H1 (cell line): ENCODE measurements at regions not wholly inside any gene's neighbourhood (a gene's known extent, or its start where the extent isn't known, plus 50 kb on each side); places are given as distances from the start of the nearest gene placed in this dataset.

Experiments used
- CTCF ChIA-PET: fragments of 300-600 bp; sonication (Branson Sonifier 250); formaldehyde crosslinking; loops from one replicate; lab custom pipeline; 2021; ENCODE audit not compliant: partially characterized antibody; lab: Charles Lee
- POLR2A ChIA-PET: fragments of 300-600 bp; sonication (Branson Sonifier 250); formaldehyde crosslinking; loops from one replicate; lab custom pipeline; 2021; ENCODE audit warnings: inconsistent platforms; ENCODE audit not compliant: partially characterized antibody; lab: Charles Lee
- DNase-seq, 2 experiments: peaks; one replicate each; pipeline versions ENCODE4 v3.0.0 to v3.0.0-alpha.2; 2010 to 2022; ENCODE audit warnings: low spot score in 2 of 2, low read depth in 1 of 2, mixed read lengths in 1 of 2
- FAIRE-seq: peaks from 2 replicates; lab custom pipeline; 2011; peaks lifted over from hg19 to GRCh38; lab: Jason Lieb, UNC
- H2AFZ ChIP-seq: 2 replicates; pipeline ENCODE4 v1.8.1; 2012; ENCODE audit warnings: low read length, inconsistent platforms
- H2AK5ac ChIP-seq: 2 replicates; pipeline ENCODE4 v1.6.1; 2013; ENCODE audit warnings: low read depth, low read length
- H2BK120ac ChIP-seq: replicated peaks from 2 replicates; pipeline ENCODE3; 2013; ENCODE audit warnings: low read depth, low read length, inconsistent platforms
- H2BK12ac ChIP-seq: 2 replicates; pipeline ENCODE4 v1.6.1; 2013; ENCODE audit warnings: low read depth, low read length
- H2BK15ac ChIP-seq: 2 replicates; pipeline ENCODE4 v1.6.1; 2013; ENCODE audit warnings: low read length
- H2BK20ac ChIP-seq: 2 replicates; pipeline ENCODE4 v1.6.1; 2013; ENCODE audit warnings: low read length
- H2BK5ac ChIP-seq: 2 replicates; pipeline ENCODE4 v1.6.1; 2013; ENCODE audit warnings: low read depth, low read length
- H3K14ac ChIP-seq: 2 replicates; pipeline ENCODE4 v1.6.1; 2013; ENCODE audit warnings: inconsistent platforms; ENCODE audit not compliant: insufficient read length
- H3K18ac ChIP-seq: 2 replicates; pipeline ENCODE4 v1.6.1; 2013; ENCODE audit warnings: low read length; ENCODE audit errors: extremely low read depth
- H3K23ac ChIP-seq: 2 replicates; pipeline ENCODE4 v1.6.1; 2013; ENCODE audit warnings: inconsistent platforms; ENCODE audit not compliant: insufficient read length
- H3K23me2 ChIP-seq: 2 replicates; pipeline ENCODE4 v1.6.1; 2013; ENCODE audit warnings: low read depth, low read length
- H3K27ac ChIP-seq: 2 replicates; pipeline ENCODE4 v1.6.1; 2011; ENCODE audit warnings: low read depth, low read length, inconsistent platforms
- H3K27me3 ChIP-seq, 4 experiments: replicated peaks in 1 of 4; 1 replicate in 1 of 4; 2 replicates in 3 of 4; pipeline versions ENCODE4 v1.6.1 to v1.8.1; 2011 to 2013; ENCODE audit warnings: low read length in 3 of 4, mild to moderate bottlenecking in 3 of 4, inconsistent platforms in 2 of 4, mixed read lengths in 2 of 4, moderate library complexity in 1 of 4; ENCODE audit not compliant: control insufficient read depth in 3 of 4, insufficient read depth in 3 of 4; ENCODE audit errors: extremely low read depth in 1 of 4
- H3K36me3 ChIP-seq, 4 experiments: 2 replicates each; pipeline versions ENCODE4 v1.6.1 to v1.8.1; 2011 to 2013; ENCODE audit warnings: mild to moderate bottlenecking in 4 of 4, low read length in 3 of 4, moderate library complexity in 2 of 4, control low read depth in 1 of 4, inconsistent platforms in 1 of 4; ENCODE audit not compliant: insufficient read depth in 4 of 4, control insufficient read depth in 2 of 4
- H3K4ac ChIP-seq: replicated peaks from 2 replicates; pipeline ENCODE3; 2013; ENCODE audit warnings: low read length, low read depth, mixed read lengths, inconsistent platforms; ENCODE audit not compliant: insufficient read length
- H3K4me1 ChIP-seq, 4 experiments: replicated peaks in 1 of 4; 1 replicate in 1 of 4; 2 replicates in 3 of 4; pipeline versions ENCODE4 v1.6.1 to v1.8.1; 2011 to 2013; ENCODE audit warnings: low read length in 3 of 4, inconsistent platforms in 2 of 4, mixed read lengths in 1 of 4; ENCODE audit not compliant: insufficient read depth in 4 of 4, control insufficient read depth in 3 of 4
- H3K4me2 ChIP-seq, 2 experiments: 2 replicates each; pipeline versions ENCODE4 v1.6.1 to v1.8.1; 2011 to 2013; ENCODE audit warnings: low read depth in 2 of 2, low read length in 2 of 2, control low read depth in 1 of 2, inconsistent platforms in 1 of 2, mild to moderate bottlenecking in 1 of 2; ENCODE audit not compliant: insufficient read depth in 1 of 2
- H3K4me3 ChIP-seq, 4 experiments: fragments of 200-600, 300-600 bp in 1 of 4; sonication (generic), shearing (Covaris generic), sonication (Bioruptor Twin) in 1 of 4; 2 replicates each; pipeline versions ENCODE4 v1.5.1 to v1.8.1; 2011 to 2016; ENCODE audit warnings: low read length in 4 of 4, low read depth in 3 of 4, control low read depth in 2 of 4, inconsistent platforms in 2 of 4, mild to moderate bottlenecking in 2 of 4, mixed read lengths in 1 of 4, moderate library complexity in 1 of 4; ENCODE audit not compliant: insufficient read depth in 2 of 4; ENCODE audit errors: extremely low read depth in 1 of 4
- H3K56ac ChIP-seq: replicated peaks from 2 replicates; pipeline ENCODE3; 2013; ENCODE audit warnings: low read depth, mild to moderate bottlenecking, mixed read lengths, low read length, inconsistent platforms; ENCODE audit not compliant: insufficient read length
- H3K79me1 ChIP-seq: 2 replicates; pipeline ENCODE4 v1.6.1; 2013; ENCODE audit warnings: low read depth, low read length, control low read depth
- H3K79me2 ChIP-seq, 2 experiments: 2 replicates each; pipeline versions ENCODE4 v1.6.1 to v1.8.1; 2012 to 2013; ENCODE audit warnings: low read length in 2 of 2, mild to moderate bottlenecking in 2 of 2, inconsistent platforms in 1 of 2; ENCODE audit not compliant: insufficient read depth in 2 of 2, control insufficient read depth in 1 of 2
- H3K9ac ChIP-seq, 4 experiments: replicated peaks in 1 of 4; 1 replicate in 1 of 4; 2 replicates in 3 of 4; pipeline versions ENCODE4 v1.6.1 to v1.8.1; 2011 to 2013; ENCODE audit warnings: low read depth in 3 of 4, low read length in 3 of 4, control low read depth in 2 of 4, mild to moderate bottlenecking in 2 of 4, moderate library complexity in 2 of 4, inconsistent platforms in 1 of 4; ENCODE audit errors: extremely low read depth in 1 of 4
- H3K9me3 ChIP-seq, 2 experiments: 2 replicates each; pipeline versions ENCODE4 v1.6.1 to v1.8.1; 2012 to 2013; ENCODE audit warnings: mild to moderate bottlenecking in 2 of 2, moderate library complexity in 2 of 2, control low read depth in 1 of 2, inconsistent platforms in 1 of 2, low read depth in 1 of 2, low read length in 1 of 2, mixed read lengths in 1 of 2; ENCODE audit not compliant: insufficient read depth in 2 of 2
- H4K20me1 ChIP-seq, 2 experiments: replicated peaks in 1 of 2; 2 replicates each; pipeline versions ENCODE3 to v1.8.1; 2011 to 2013; ENCODE audit warnings: inconsistent platforms in 2 of 2, low read length in 2 of 2, mild to moderate bottlenecking in 1 of 2; ENCODE audit not compliant: insufficient read depth in 2 of 2, control insufficient read depth in 1 of 2
- H4K5ac ChIP-seq: 2 replicates; pipeline ENCODE4 v1.6.1; 2013; ENCODE audit warnings: low read length, low read depth, mixed read lengths, inconsistent platforms; ENCODE audit not compliant: insufficient read length
- H4K8ac ChIP-seq: 2 replicates; pipeline ENCODE4 v1.8.0; 2013; ENCODE audit warnings: mild to moderate bottlenecking, moderate library complexity, low read length, inconsistent platforms; ENCODE audit not compliant: insufficient read depth; ENCODE audit errors: extremely low read depth
- H4K91ac ChIP-seq: replicated peaks from 2 replicates; pipeline ENCODE3; 2013; ENCODE audit warnings: low read length, mixed read lengths, inconsistent platforms; ENCODE audit not compliant: insufficient read length
- NRF1 ChIP-seq: IDR thresholded peaks from 2 replicates; pipeline ENCODE4 v1.6.1; 2011; ENCODE audit warnings: mild to moderate bottlenecking, low read depth, low read length, improper control_type of control experiment
- WGBS, 2 experiments: shearing (Covaris generic) in 1 of 2; methylation state at CpG; one replicate each; pipeline versions ENCODE4 v1.1.6 to v1.1.7; 2013 to 2015; ENCODE audit warnings: low lambda C conversion rate in 2 of 2, mixed read lengths in 2 of 2, inconsistent platforms in 1 of 2, low coverage in 1 of 2, missing lambda C conversion rate in 1 of 2; ENCODE audit not compliant: insufficient replicate concordance in 2 of 2, insufficient coverage in 1 of 2, insufficient read length in 1 of 2; ENCODE audit errors: extremely low coverage in 1 of 2, missing lambda C conversion rate in 1 of 2; 5-methylcytosine and 5-hydroxymethylcytosine counted together

- Histone ChIP-seq H2AFZ (no peak overlapping the region), H4K5ac (no peak overlapping the region), H3K9me3 (no peaks in the 10 kb centered on the region), H3K9ac (no peak overlapping the region), H4K8ac (no peak overlapping the region), H3K79me2 (no peaks in the 10 kb centered on the region), H2BK15ac (no peak overlapping the region), H3K4me3 (no peak overlapping the region), H3K4ac (no peak overlapping the region), H3K79me1 (no peaks in the 10 kb centered on the region), H2AK5ac (0 out of 2 replicates have a peak overlapping the region, but pooled peaks have one; percentile 86), H4K91ac (no peak overlapping the region), H3K4me1 (peaks cover 0 to 3% (median 0%) of the 10 kb centered on the region in 4 experiments; a peak in 1 of 7 replicates), H2BK20ac (no peak overlapping the region), H3K23me2 (no peaks in the 10 kb centered on the region), H3K18ac (no peak overlapping the region), H3K56ac (no peak overlapping the region), H3K27ac (no peak overlapping the region), H4K20me1 (no peaks in the 10 kb centered on the region), H3K14ac (no peak overlapping the region), H3K4me2 (no peak overlapping the region), H3K27me3 (no peaks in the 10 kb centered on the region; a peak in 1 of 7 replicates), H2BK120ac (no peak overlapping the region), H3K23ac (no peak overlapping the region), H3K36me3 (no peaks in the 10 kb centered on the region), H2BK12ac (no peak overlapping the region), H2BK5ac (peak overlapping the region; percentile 83; the same call in 1 of the 2 replicates)
- peak in 1 of 2 experiments; percentile 22 for DNase-seq
- 79% methylated on average over 7 of the region's 7 CpGs; no CpG with 5 or more reads in 1 of the 2 experiments for WGBS, 2 experiments
- CTCF ChIA-PET, result interaction anchor here (0.6 to 1.6 kb wide), 2 partner anchors 12 to 220 kb away, joined by 3 to 9 read pairs; no protein-coding TSS in a partner anchor
- POLR2A ChIA-PET, result no interaction called here
- no peak for FAIRE-seq
- TF ChIP-seq NRF1, result no peak
These were observed 302.8 kb downstream of the MATN1 start for GRCh38 chr1:30420519-30421050.
